MM.1S (cell line): ENCODE measurements at regions not wholly inside any gene's neighbourhood (a gene's known extent, or its start where the extent isn't known, plus 50 kb on each side); places are given as distances from the start of the nearest gene placed in this dataset.

Experiments
- DNase-seq: peaks from one replicate; pipeline ENCODE4 v3.0.0-alpha.2; 2015
- H2AFZ ChIP-seq: fragments of 300-600 bp; sonication (generic); 2 replicates; pipeline ENCODE4 v1.6.0; 2016; ENCODE audit warnings: antibody characterized with exemption, low read length
- H3F3A ChIP-seq: fragments of 300-600 bp; sonication (generic); 2 replicates; pipeline ENCODE4 v1.6.1; 2016; ENCODE audit warnings: mild to moderate bottlenecking, antibody characterized with exemption, low read length, moderate library complexity, mixed read lengths; ENCODE audit not compliant: insufficient read depth
- H3K27ac ChIP-seq: fragments of 300-600 bp; sonication (generic); 2 replicates; pipeline ENCODE4 v1.5.1; 2016; ENCODE audit warnings: mild to moderate bottlenecking, low read length
- H3K27me3 ChIP-seq: fragments of 300-600 bp; sonication (generic); replicated peaks from 2 replicates; pipeline ENCODE4 v1.6.0; 2016; ENCODE audit warnings: low read length; ENCODE audit not compliant: insufficient read depth
- H3K36me3 ChIP-seq: fragments of 300-600 bp; sonication (generic); replicated peaks from 2 replicates; pipeline ENCODE4 v1.6.1; 2016; ENCODE audit warnings: mild to moderate bottlenecking, low read length, mixed read lengths; ENCODE audit not compliant: insufficient read depth
- H3K4me1 ChIP-seq: fragments of 300-600 bp; sonication (generic); 2 replicates; pipeline ENCODE4 v1.6.1; 2016; ENCODE audit warnings: low read length, mixed read lengths
- H3K4me2 ChIP-seq: fragments of 300-600 bp; sonication (generic); 2 replicates; pipeline ENCODE4 v1.6.0; 2016; ENCODE audit warnings: low read depth, low read length
- H3K4me3 ChIP-seq: fragments of 300-600 bp; sonication (generic); 2 replicates; pipeline ENCODE4 v1.5.1; 2016; ENCODE audit warnings: low read length, mixed read lengths
- H3K79me2 ChIP-seq: fragments of 300-600 bp; sonication (generic); 2 replicates; pipeline ENCODE4 v1.6.1; 2016; ENCODE audit warnings: mixed run types, low read length, mixed read lengths
- H3K9ac ChIP-seq: fragments of 300-600 bp; sonication (generic); 2 replicates; pipeline ENCODE4 v1.6.1; 2016; ENCODE audit warnings: low read length, mixed read lengths
- H3K9me2 ChIP-seq: fragments of 300-600 bp; sonication (generic); replicated peaks from 2 replicates; pipeline ENCODE4 v1.6.1; 2016; ENCODE audit warnings: mild to moderate bottlenecking, low read length, mixed read lengths; ENCODE audit not compliant: insufficient read depth
- H3K9me3 ChIP-seq: fragments of 300-600 bp; sonication (generic); replicated peaks from 2 replicates; pipeline ENCODE4 v1.6.1; 2016; ENCODE audit warnings: mild to moderate bottlenecking, low read length, mixed read lengths; ENCODE audit not compliant: insufficient read depth
- H4K20me1 ChIP-seq: fragments of 300-600 bp; sonication (generic); 2 replicates; pipeline ENCODE4 v1.6.1; 2016; ENCODE audit warnings: mild to moderate bottlenecking, low read length, moderate library complexity, mixed read lengths; ENCODE audit not compliant: insufficient read depth
- CTCF ChIP-seq: fragments of 300-600 bp; sonication (generic); IDR thresholded peaks from 2 replicates; pipeline ENCODE4 v1.5.1; 2016; ENCODE audit warnings: antibody characterized with exemption, low read length, mixed read lengths
- EZH2 ChIP-seq: fragments of 300-600 bp; sonication (generic); optimal IDR thresholded peaks from 2 replicates; pipeline ENCODE3; 2017; ENCODE audit warnings: low read depth, mild to moderate bottlenecking, antibody characterized with exemption, low read length, mixed read lengths
- EZH2phosphoT487 ChIP-seq: fragments of 300-600 bp; sonication (generic); IDR thresholded peaks from 2 replicates; pipeline ENCODE4 v1.6.1; 2018; ENCODE audit warnings: antibody characterized with exemption, low read length

GRCh38 chr3:181333394-181333793, 343.9 kb upstream of the DNAJC19 start:
- no peaks in the 10 kb centered on the region for H3K4me1 ChIP-seq
- H3K9me2 ChIP-seq = no peaks in the 10 kb centered on the region
- H2AFZ ChIP-seq = no peak overlapping the region
- no peak overlapping the region for H3K27ac ChIP-seq
- no peaks in the 10 kb centered on the region for H4K20me1 ChIP-seq
- TF ChIP-seq CTCF = no peak
- TF ChIP-seq EZH2 = no peak
- no peak for TF ChIP-seq EZH2phosphoT487
- no peaks in the 10 kb centered on the region for H3F3A ChIP-seq
- no peaks in the 10 kb centered on the region for H3K36me3 ChIP-seq
- no peak for DNase-seq
- no peaks in the 10 kb centered on the region for H3K27me3 ChIP-seq
- H3K9me3 ChIP-seq = no peaks in the 10 kb centered on the region
- H3K9ac ChIP-seq = no peak overlapping the region
- H3K4me2 ChIP-seq = no peak overlapping the region
- H3K79me2 ChIP-seq = no peaks in the 10 kb centered on the region
- H3K4me3 ChIP-seq = no peak overlapping the region

- Histone ChIP-seq H2AFZ (no peak overlapping the region), H3K9me2 (no peaks in the 10 kb centered on the region), H3K9me3 (no peaks in the 10 kb centered on the region), H3F3A (no peaks in the 10 kb centered on the region), H3K79me2 (no peaks in the 10 kb centered on the region), H3K27ac (no peak overlapping the region), H3K27me3 (no peaks in the 10 kb centered on the region), H3K36me3 (no peaks in the 10 kb centered on the region), H3K4me3 (no peak overlapping the region), H3K4me1 (no peaks in the 10 kb centered on the region), H3K4me2 (no peak overlapping the region), H4K20me1 (no peaks in the 10 kb centered on the region), H3K9ac (no peak overlapping the region)
- no peak for TF ChIP-seq CTCF
- DNase-seq = no peak
Observed at GRCh38 chr3:181330821-181331563, 341.5 kb upstream of the DNAJC19 start.

GRCh38 chr3:181330257-181330656, 340.7 kb upstream of the DNAJC19 start:
- H3F3A ChIP-seq = no peaks in the 10 kb centered on the region
- no peaks in the 10 kb centered on the region for H3K79me2 ChIP-seq
- no peak for DNase-seq
- no peak overlapping the region for H3K4me3 ChIP-seq
- H3K4me2 ChIP-seq = no peak overlapping the region
- no peak for TF ChIP-seq CTCF
- TF ChIP-seq EZH2phosphoT487 = no peak
- TF ChIP-seq EZH2 = no peak
- no peak overlapping the region for H2AFZ ChIP-seq
- H3K27me3 ChIP-seq = no peaks in the 10 kb centered on the region
- no peaks in the 10 kb centered on the region for H3K9me2 ChIP-seq
- H3K36me3 ChIP-seq = no peaks in the 10 kb centered on the region
- H3K9ac ChIP-seq = no peak overlapping the region
- H3K27ac ChIP-seq = no peak overlapping the region
- H3K4me1 ChIP-seq = no peaks in the 10 kb centered on the region
- no peaks in the 10 kb centered on the region for H3K9me3 ChIP-seq
- no peaks in the 10 kb centered on the region for H4K20me1 ChIP-seq
